ENCODE measurements at regions not wholly inside any gene's neighbourhood (a gene's known extent, or its start where the extent isn't known, plus 50 kb on each side); places are given as distances from the start of the nearest gene placed in this dataset.

DNA sequence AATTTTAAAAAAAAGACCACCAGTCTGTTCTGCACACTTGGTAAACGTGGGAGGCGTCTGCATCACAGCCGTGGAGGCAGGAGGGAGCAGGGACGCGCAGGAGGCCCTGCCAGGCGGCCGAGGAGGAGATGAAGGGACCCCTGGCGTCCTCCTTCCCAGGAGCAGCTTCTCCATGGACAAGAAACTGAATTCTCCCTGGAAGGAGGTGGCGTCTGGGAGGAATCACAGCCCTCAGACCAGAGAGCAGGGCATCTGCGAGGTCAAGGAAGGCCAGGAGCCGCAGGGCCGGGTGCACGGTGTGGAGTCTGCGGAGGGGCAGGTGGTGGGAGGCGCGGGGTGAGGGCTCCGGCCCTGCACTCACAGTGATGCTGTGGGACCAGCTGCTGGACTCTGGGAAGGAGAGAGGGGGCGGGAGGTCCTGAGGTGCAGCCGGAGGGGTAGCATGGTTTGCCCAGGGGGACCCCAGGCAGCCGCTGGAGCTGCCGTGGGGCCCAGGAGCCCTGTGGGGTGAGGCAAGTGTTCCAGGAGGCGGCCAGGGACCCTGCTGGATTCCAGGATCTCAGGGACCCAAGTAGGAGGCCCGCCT is 73.5 kb upstream of the GALNT9 start:
- TF ChIP-seq, protein P1, sequence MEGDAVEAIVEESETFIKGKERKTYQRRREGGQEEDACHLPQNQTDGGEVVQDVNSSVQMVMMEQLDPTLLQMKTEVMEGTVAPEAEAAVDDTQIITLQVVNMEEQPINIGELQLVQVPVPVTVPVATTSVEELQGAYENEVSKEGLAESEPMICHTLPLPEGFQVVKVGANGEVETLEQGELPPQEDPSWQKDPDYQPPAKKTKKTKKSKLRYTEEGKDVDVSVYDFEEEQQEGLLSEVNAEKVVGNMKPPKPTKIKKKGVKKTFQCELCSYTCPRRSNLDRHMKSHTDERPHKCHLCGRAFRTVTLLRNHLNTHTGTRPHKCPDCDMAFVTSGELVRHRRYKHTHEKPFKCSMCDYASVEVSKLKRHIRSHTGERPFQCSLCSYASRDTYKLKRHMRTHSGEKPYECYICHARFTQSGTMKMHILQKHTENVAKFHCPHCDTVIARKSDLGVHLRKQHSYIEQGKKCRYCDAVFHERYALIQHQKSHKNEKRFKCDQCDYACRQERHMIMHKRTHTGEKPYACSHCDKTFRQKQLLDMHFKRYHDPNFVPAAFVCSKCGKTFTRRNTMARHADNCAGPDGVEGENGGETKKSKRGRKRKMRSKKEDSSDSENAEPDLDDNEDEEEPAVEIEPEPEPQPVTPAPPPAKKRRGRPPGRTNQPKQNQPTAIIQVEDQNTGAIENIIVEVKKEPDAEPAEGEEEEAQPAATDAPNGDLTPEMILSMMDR (IDR thresholded peaks at IDR 0.05), result no peak
- no peak for TF ChIP-seq POLR2AphosphoS5 (IDR thresholded peaks at IDR 0.05)
- TF ChIP-seq POLR2A (IDR thresholded peaks at IDR 0.05), result no peak
